ENCODE measurements at regions not wholly inside any gene's neighbourhood (a gene's known extent, or its start where the extent isn't known, plus 50 kb on each side); places are given as distances from the start of the nearest gene placed in this dataset.
"Not testable (repeated sequence)": the region's sequence is repeated elsewhere in the genome, so short reads cannot be mapped to it uniquely, and the experiment has no call there.

GRCh38 chrY:11177033-11177432 lies 1524.0 kb upstream of the USP9Y start:
- not testable (repeated sequence) for DNase-seq

- DNase-seq = not testable (repeated sequence)
These were observed 1499.9 kb upstream of the USP9Y start for GRCh38 chrY:11201133-11201532.

GRCh38 chrY:11214851-11215250 lies 1486.2 kb upstream of the USP9Y start:
- not testable (repeated sequence) for DNase-seq

All from CD4-positive, alpha-beta T cell treated with Interleukin-4 for 4 hours (primary cell).